Ascending aorta (tissue), 2 donors: ENCODE measurements at regions not wholly inside any gene's neighbourhood (a gene's known extent, or its start where the extent isn't known, plus 50 kb on each side); places are given as distances from the start of the nearest gene placed in this dataset.

Experiments
- DNase-seq, 2 donors: peaks; one replicate each; pipeline ENCODE4 v3.0.0-alpha.2; 2019; ENCODE audit warnings: low spot score in 2 of 2
- H3K27ac ChIP-seq, 2 donors: fragments of 200-600 bp; sonication (generic); one replicate each; pipeline ENCODE4 v1.5.1; 2016 to 2017; ENCODE audit warnings: mild to moderate bottlenecking in 1 of 2
- H3K27me3 ChIP-seq: fragments of 200-600 bp; sonication (generic); one replicate; pipeline ENCODE4 v1.5.1; 2017
- H3K36me3 ChIP-seq, 2 donors: fragments of 200-600 bp; sonication (generic); one replicate each; pipeline ENCODE4 v1.5.1; 2016
- H3K4me1 ChIP-seq, 2 donors: fragments of 200-600 bp; sonication (generic); one replicate each; pipeline ENCODE4 v1.5.1; 2016 to 2017; ENCODE audit warnings: mild to moderate bottlenecking in 1 of 2
- H3K4me3 ChIP-seq, 2 donors: fragments of 200-600 bp; sonication (generic); one replicate each; pipeline ENCODE4 v1.5.1; 2016 to 2017; ENCODE audit warnings: mild to moderate bottlenecking in 1 of 2
- H3K9me3 ChIP-seq, 2 donors: fragments of 200-600 bp; sonication (generic); one replicate each; pipeline ENCODE4 v1.5.1; 2016
- CTCF ChIP-seq, 3 experiments: fragments of 200-600 bp in 2 of 3; fragments of 450-650 bp in 1 of 3; sonication (generic) in 2 of 3; IDR thresholded peaks; one replicate each; pipeline ENCODE4 v1.5.1; 2016 to 2019; ENCODE audit warnings: antibody characterized with exemption in 3 of 3, mild to moderate bottlenecking in 1 of 3, moderate library complexity in 1 of 3
- intact Hi-C: fragments of 100-400 bp; cut with DNase I; formaldehyde crosslinking; loops from one replicate; pipeline ENCODE4 v1.15.1; 2023

DNA sequence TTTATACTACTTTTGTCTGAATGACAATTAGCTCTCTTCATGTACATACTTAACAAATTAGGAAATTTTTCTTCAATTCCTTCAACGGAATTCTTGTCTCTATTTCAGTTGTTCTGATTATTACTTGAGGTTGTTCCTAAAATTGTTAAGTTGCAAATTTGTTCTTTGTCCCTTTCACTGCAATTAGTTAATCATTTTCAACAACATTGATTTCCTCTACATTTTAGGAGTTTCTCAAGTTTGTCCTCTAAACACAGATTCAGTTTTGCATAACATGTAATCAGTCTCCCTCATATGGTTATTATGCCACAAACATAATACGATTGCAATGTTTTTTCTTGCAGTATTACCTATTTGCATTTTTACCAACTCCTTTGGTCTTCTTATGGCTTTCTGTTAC lies 283.5 kb downstream of the SV2B start:
- Histone ChIP-seq H3K27ac (no peak overlapping the region), H3K9me3 (no peaks in the 10 kb centered on the region), H3K36me3 (no peaks in the 10 kb centered on the region), H3K27me3 (no peaks in the 10 kb centered on the region), H3K4me1 (no peaks in the 10 kb centered on the region), H3K4me3 (no peak overlapping the region)
- intact Hi-C loops, result no loop called here
- no peak for DNase-seq
- no peak for TF ChIP-seq CTCF (IDR thresholded peaks at IDR 0.05)

- Histone ChIP-seq H3K4me1 (no peaks in the 10 kb centered on the region), H3K27me3 (no peaks in the 10 kb centered on the region), H3K9me3 (no peaks in the 10 kb centered on the region), H3K4me3 (no peak overlapping the region), H3K36me3 (no peaks in the 10 kb centered on the region), H3K27ac (no peak overlapping the region)
- no peak for TF ChIP-seq CTCF (IDR thresholded peaks at IDR 0.05)
- intact Hi-C loops, result no loop called here
- DNase-seq, result no peak
These were observed 284.2 kb downstream of the SV2B start for GRCh38 chr15:91384189-91384730.

- Histone ChIP-seq H3K36me3 (no peaks in the 10 kb centered on the region), H3K4me3 (no peak overlapping the region), H3K27me3 (no peaks in the 10 kb centered on the region), H3K4me1 (no peaks in the 10 kb centered on the region), H3K27ac (no peak overlapping the region), H3K9me3 (no peaks in the 10 kb centered on the region)
- intact Hi-C loops, result no loop called here
- no peak for DNase-seq
- no peak for TF ChIP-seq CTCF (IDR thresholded peaks at IDR 0.05)
These were observed 285.3 kb downstream of the SV2B start for GRCh38 chr15:91385311-91385710.

DNA sequence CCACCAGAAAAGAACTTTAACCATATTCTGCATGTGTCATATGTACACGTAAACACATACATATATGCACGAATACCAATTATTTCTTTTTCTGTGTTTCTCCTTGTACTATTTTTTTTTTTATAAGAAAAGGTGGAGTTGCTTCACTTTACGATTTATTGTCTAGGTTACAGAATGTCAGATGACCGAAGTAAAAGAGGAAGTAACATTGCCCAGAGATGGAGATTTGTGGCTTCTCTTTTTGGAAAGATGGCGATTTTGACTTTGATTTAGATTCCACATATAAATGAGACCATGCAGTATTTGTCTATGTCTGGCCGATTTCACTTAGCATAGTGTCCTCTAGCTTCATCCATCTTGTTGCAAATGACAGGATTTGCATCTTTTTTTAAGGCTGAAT lies 293.1 kb downstream of the SV2B start:
- H3K9me3 ChIP-seq, result no peaks in the 10 kb centered on the region
- no peaks in the 10 kb centered on the region for H3K36me3 ChIP-seq
- TF ChIP-seq CTCF (IDR thresholded peaks at IDR 0.05), result no peak
- H3K27ac ChIP-seq, result no peak overlapping the region
- no peaks in the 10 kb centered on the region for H3K27me3 ChIP-seq
- DNase-seq, result no peak
- intact Hi-C loops, result no loop called here
- no peak overlapping the region for H3K4me3 ChIP-seq
- H3K4me1 ChIP-seq, result no peaks in the 10 kb centered on the region

DNA sequence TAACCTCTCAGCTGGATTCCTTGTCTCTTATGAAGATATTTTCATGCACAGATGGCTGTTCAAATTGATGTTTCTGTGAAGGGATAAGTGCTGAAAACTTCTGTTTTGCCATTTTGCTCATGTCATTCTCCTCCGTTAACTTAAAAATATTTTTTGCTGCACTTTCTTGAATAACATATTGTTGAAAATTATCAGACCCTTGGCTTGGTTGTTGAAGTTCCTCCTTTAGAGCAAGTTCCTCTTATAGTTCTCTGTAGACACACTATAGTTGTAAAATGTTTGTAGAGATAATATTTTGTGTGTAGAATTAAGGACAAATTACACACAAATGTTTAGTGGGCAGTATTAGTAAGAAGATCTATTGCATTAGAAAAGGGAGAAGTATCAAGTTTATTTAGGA lies 300.4 kb downstream of the SV2B start:
- no peak for TF ChIP-seq CTCF (IDR thresholded peaks at IDR 0.05)
- H3K27me3 ChIP-seq, result no peaks in the 10 kb centered on the region
- no peaks in the 10 kb centered on the region for H3K4me1 ChIP-seq
- no peak for DNase-seq
- peaks cover 0 to 4% of the 10 kb centered on the region in 2 donors for H3K9me3 ChIP-seq
- H3K36me3 ChIP-seq, result no peaks in the 10 kb centered on the region
- intact Hi-C loops, result no loop called here
- no peak overlapping the region for H3K4me3 ChIP-seq
- no peak overlapping the region for H3K27ac ChIP-seq

- Histone ChIP-seq H3K4me3 (no peak overlapping the region), H3K4me1 (peaks cover 0 to 2% of the 10 kb centered on the region in 2 donors), H3K27me3 (no peaks in the 10 kb centered on the region), H3K9me3 (no peaks in the 10 kb centered on the region), H3K27ac (no peak overlapping the region), H3K36me3 (no peaks in the 10 kb centered on the region)
- TF ChIP-seq CTCF (IDR thresholded peaks at IDR 0.05), result no peak
- intact Hi-C loops, result no loop called here
- no peak for DNase-seq
These were observed 307.3 kb downstream of the SV2B start for GRCh38 chr15:91407269-91407889.
